ENCODE measurements at regions not wholly inside any gene's neighbourhood (a gene's known extent, or its start where the extent isn't known, plus 50 kb on each side); places are given as distances from the start of the nearest gene placed in this dataset.
"Not testable (repeated sequence)": the region's sequence is repeated elsewhere in the genome, so short reads cannot be mapped to it uniquely, and the experiment has no call there.

DNA sequence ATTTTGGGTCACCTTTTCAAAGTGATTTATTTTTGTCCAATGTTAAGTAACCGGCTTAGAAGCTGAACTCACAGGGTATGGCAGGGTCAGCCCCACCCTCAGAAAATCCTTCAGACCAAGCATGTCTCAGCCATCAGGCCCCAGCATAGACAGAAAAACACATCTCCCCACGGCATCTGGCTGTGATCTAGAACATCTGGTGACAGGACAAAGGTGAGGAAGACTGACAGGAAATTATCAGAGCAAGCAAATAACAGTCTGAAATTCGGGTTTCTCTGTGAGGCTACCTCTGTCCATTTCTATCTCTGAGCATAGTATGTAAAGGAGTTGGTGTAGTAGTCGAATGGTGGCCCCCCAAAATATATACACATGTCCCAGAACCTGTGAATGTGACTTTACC, 177.0 kb upstream of the C1GALT1 start:
- H3K4me1 ChIP-seq (ENCODE audit: control insufficient read depth in 1 of 2, insufficient read depth in 2 of 2, low read length in 2 of 2), result no peaks in the 10 kb centered on the region
- H3K36me3 ChIP-seq (ENCODE audit: control insufficient read depth in 1 of 2, insufficient read depth in 2 of 2, low read length in 2 of 2), result peaks cover 0 to 3% of the 10 kb centered on the region in 2 donors
- H3K9me3 ChIP-seq (ENCODE audit: control insufficient read depth in 1 of 2, low read length in 2 of 2), result no peaks in the 10 kb centered on the region
- H3K4me3 ChIP-seq (ENCODE audit: low read depth in 1 of 2, low read length in 2 of 2), result no peak overlapping the region
- H3K9ac ChIP-seq (ENCODE audit: low read depth in 1 of 2, low read length in 2 of 2), result no peak overlapping the region
- no peak overlapping the region for H3K27ac ChIP-seq (ENCODE audit: low read depth, low read length)
- H3K27me3 ChIP-seq (ENCODE audit: control insufficient read depth in 1 of 2, insufficient read depth in 2 of 2, low read length in 2 of 2), result no peaks in the 10 kb centered on the region

DNA sequence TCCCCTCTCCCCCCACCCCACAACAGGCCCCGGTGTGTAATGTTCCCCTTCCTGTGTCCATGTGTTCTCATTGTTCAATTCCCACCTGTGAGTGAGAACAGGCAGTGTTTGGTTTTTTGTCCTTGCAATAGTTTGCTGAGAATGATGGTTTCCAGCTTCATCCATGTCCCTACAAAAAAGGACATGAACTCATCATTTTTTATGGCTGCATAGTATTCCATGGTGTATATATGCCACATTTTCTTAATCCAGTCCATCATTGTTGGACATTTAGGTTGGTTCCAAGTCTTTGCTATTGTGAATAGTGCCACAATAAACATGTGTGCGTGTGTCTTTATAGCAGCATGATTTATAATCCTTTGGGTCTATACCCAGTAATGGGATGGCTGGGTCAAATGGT, 176.4 kb upstream of the C1GALT1 start:
- not testable (repeated sequence) for H3K36me3 ChIP-seq (ENCODE audit: control insufficient read depth in 1 of 2, insufficient read depth in 2 of 2, low read length in 2 of 2); H3K4me3 ChIP-seq (ENCODE audit: low read depth in 1 of 2, low read length in 2 of 2); H3K4me1 ChIP-seq (ENCODE audit: control insufficient read depth in 1 of 2, insufficient read depth in 2 of 2, low read length in 2 of 2); H3K27me3 ChIP-seq (ENCODE audit: control insufficient read depth in 1 of 2, insufficient read depth in 2 of 2, low read length in 2 of 2); H3K9ac ChIP-seq (ENCODE audit: low read depth in 1 of 2, low read length in 2 of 2); H3K27ac ChIP-seq (ENCODE audit: low read depth, low read length); H3K9me3 ChIP-seq (ENCODE audit: control insufficient read depth in 1 of 2, low read length in 2 of 2)

DNA sequence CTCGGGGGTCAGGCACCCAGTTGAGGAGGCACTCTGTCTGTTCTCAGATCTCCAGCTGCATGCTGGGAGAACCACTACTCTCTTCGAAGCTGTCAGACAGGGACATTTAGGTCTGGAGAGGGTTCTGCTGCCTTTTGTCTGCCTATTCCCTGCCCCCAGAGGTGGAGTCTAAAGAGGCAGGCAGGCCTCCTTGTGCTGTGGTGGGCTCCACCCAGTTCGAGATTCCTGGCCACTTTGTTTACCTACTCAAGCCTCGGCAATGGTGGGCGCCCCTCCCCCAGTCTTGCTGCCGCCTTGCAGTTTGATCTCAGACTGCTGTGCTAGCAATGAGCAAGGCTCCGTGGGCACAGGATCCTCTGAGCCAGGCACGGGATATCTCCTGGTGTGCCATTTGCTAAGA, 171.1 kb upstream of the C1GALT1 start:
- H3K36me3 ChIP-seq (ENCODE audit: control insufficient read depth in 1 of 2, insufficient read depth in 2 of 2, low read length in 2 of 2); H3K4me1 ChIP-seq (ENCODE audit: control insufficient read depth in 1 of 2, insufficient read depth in 2 of 2, low read length in 2 of 2); H3K27me3 ChIP-seq (ENCODE audit: control insufficient read depth in 1 of 2, insufficient read depth in 2 of 2, low read length in 2 of 2); H3K27ac ChIP-seq (ENCODE audit: low read depth, low read length); H3K9me3 ChIP-seq (ENCODE audit: control insufficient read depth in 1 of 2, low read length in 2 of 2); H3K9ac ChIP-seq (ENCODE audit: low read depth in 1 of 2, low read length in 2 of 2); H3K4me3 ChIP-seq (ENCODE audit: low read depth in 1 of 2, low read length in 2 of 2): not testable (repeated sequence)

DNA sequence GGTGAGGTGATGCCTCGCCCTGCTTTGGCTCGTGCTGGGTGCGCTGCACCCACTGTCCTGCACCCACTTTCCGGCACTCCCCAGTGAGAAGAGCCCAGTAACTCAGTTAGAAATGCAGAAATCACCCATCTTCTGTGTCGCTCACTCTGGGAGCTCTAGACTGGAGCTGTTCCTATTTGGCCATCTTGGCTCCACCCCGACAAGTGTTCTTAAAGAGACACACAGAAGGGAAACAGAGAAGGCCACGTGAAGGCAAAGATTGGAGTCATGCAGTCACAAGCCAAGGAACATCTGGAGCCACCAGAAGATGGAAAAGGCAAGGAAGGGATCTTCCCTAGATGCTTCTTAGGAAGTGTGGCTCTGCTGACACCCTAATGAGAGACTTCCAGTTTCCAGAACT, 170.6 kb upstream of the C1GALT1 start:
- H3K4me3 ChIP-seq (ENCODE audit: low read depth in 1 of 2, low read length in 2 of 2); H3K36me3 ChIP-seq (ENCODE audit: control insufficient read depth in 1 of 2, insufficient read depth in 2 of 2, low read length in 2 of 2); H3K9ac ChIP-seq (ENCODE audit: low read depth in 1 of 2, low read length in 2 of 2); H3K27ac ChIP-seq (ENCODE audit: low read depth, low read length); H3K27me3 ChIP-seq (ENCODE audit: control insufficient read depth in 1 of 2, insufficient read depth in 2 of 2, low read length in 2 of 2); H3K9me3 ChIP-seq (ENCODE audit: control insufficient read depth in 1 of 2, low read length in 2 of 2); H3K4me1 ChIP-seq (ENCODE audit: control insufficient read depth in 1 of 2, insufficient read depth in 2 of 2, low read length in 2 of 2): not testable (repeated sequence)

DNA sequence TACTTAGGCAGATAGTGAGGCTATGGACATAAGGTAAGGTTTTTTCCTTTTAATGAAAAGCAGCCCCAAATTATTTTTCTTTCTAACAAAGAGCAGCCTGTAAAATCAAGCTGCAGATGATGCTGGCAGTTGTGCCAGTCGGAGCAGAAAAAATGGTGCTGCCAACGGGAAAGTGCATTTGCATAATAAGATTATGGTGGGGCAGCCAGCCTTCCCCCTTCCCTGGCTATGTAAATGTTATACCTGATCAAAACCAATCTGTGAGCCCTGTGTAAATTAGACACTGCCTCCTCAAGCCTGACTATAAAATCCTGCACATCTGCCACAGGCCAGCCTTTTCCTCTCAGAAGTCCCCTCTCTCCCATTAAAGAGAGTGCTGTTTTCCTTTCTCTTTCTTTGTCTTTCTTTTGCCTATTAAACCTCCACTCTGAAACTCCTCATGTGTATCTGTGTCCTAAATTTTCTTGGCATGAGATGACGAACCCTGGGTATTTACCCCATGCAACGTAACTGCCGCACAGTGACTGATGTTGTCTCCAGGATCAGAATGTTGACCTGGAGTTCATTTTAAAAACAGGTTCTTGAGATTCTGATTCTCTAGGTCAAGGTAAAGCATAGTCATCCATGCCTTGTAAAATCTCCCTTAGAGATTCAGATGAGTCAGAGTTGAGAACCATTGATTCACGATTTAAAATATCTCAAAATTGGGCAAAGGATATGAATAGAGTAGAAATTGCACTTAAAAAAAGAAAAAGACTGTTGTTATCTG, 167.3 kb upstream of the C1GALT1 start:
- Histone ChIP-seq H3K36me3 (ENCODE audit: control insufficient read depth in 1 of 2, insufficient read depth in 2 of 2, low read length in 2 of 2) (peaks cover 0 to 10% of the 10 kb centered on the region in 2 donors), H3K4me1 (ENCODE audit: control insufficient read depth in 1 of 2, insufficient read depth in 2 of 2, low read length in 2 of 2) (no peaks in the 10 kb centered on the region), H3K27ac (ENCODE audit: low read depth, low read length) (no peak overlapping the region), H3K4me3 (ENCODE audit: low read depth in 1 of 2, low read length in 2 of 2) (no peak overlapping the region), H3K9ac (ENCODE audit: low read depth in 1 of 2, low read length in 2 of 2) (no peak overlapping the region), H3K27me3 (ENCODE audit: control insufficient read depth in 1 of 2, insufficient read depth in 2 of 2, low read length in 2 of 2) (peaks cover 0 to 4% of the 10 kb centered on the region in 2 donors), H3K9me3 (ENCODE audit: control insufficient read depth in 1 of 2, low read length in 2 of 2) (no peaks in the 10 kb centered on the region)

DNA sequence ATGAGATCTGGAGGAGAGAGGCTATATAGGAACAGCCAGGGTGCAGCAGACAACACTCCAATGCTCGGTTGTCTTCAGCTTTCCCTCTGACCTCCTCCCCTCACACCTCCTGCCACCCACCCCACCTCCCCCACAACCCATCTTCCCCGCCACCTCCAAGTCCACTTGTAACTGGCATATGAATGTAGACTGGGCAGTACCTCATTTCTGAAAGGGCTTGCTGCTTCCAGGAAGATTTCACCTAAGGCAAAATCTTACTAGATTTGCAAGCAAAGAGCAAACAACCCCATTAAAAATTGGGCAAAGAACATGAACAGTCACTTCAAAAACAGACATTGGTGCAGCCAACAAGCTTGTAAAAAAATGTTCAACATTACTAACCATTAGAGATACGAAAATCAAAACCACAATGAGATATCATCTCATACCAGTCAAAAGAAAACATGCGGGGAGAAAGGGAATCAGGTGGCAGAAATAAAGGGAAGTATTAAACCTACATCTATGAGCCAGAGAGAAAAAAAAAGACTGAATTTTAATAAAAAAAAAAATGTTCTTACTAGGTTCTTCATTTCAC, 164.6 kb upstream of the C1GALT1 start:
- H3K27ac ChIP-seq (ENCODE audit: low read depth, low read length), result no peak overlapping the region
- H3K9me3 ChIP-seq (ENCODE audit: control insufficient read depth in 1 of 2, low read length in 2 of 2), result no peaks in the 10 kb centered on the region
- H3K27me3 ChIP-seq (ENCODE audit: control insufficient read depth in 1 of 2, insufficient read depth in 2 of 2, low read length in 2 of 2), result no peaks in the 10 kb centered on the region
- H3K4me3 ChIP-seq (ENCODE audit: low read depth in 1 of 2, low read length in 2 of 2), result no peak overlapping the region
- no peak overlapping the region for H3K9ac ChIP-seq (ENCODE audit: low read depth in 1 of 2, low read length in 2 of 2)
- H3K36me3 ChIP-seq (ENCODE audit: control insufficient read depth in 1 of 2, insufficient read depth in 2 of 2, low read length in 2 of 2), result no peaks in the 10 kb centered on the region
- no peaks in the 10 kb centered on the region for H3K4me1 ChIP-seq (ENCODE audit: control insufficient read depth in 1 of 2, insufficient read depth in 2 of 2, low read length in 2 of 2)

DNA sequence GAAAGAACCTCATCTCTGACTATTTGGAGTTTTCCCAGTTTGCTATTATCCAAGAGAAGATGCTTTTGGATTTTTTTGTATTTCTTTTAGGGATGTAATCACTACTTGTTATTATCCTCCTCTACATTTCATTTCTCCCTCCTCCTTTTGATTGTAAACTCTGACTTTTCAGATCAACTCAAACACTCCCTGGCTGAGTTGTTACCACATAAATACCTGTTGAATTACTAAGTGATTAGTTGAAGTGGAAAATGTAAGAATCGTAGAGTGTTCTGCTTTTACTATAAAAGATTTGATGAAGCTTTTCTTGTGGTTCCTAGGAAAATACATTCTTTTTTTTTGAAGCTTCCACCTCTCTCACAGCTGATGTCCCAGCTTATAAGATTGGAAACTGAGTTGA, 164.1 kb upstream of the C1GALT1 start:
- Histone ChIP-seq H3K9me3 (ENCODE audit: control insufficient read depth in 1 of 2, low read length in 2 of 2) (no peaks in the 10 kb centered on the region), H3K27ac (ENCODE audit: low read depth, low read length) (no peak overlapping the region), H3K4me3 (ENCODE audit: low read depth in 1 of 2, low read length in 2 of 2) (no peak overlapping the region), H3K27me3 (ENCODE audit: control insufficient read depth in 1 of 2, insufficient read depth in 2 of 2, low read length in 2 of 2) (no peaks in the 10 kb centered on the region), H3K36me3 (ENCODE audit: control insufficient read depth in 1 of 2, insufficient read depth in 2 of 2, low read length in 2 of 2) (no peaks in the 10 kb centered on the region), H3K4me1 (ENCODE audit: control insufficient read depth in 1 of 2, insufficient read depth in 2 of 2, low read length in 2 of 2) (no peaks in the 10 kb centered on the region), H3K9ac (ENCODE audit: low read depth in 1 of 2, low read length in 2 of 2) (no peak overlapping the region)

DNA sequence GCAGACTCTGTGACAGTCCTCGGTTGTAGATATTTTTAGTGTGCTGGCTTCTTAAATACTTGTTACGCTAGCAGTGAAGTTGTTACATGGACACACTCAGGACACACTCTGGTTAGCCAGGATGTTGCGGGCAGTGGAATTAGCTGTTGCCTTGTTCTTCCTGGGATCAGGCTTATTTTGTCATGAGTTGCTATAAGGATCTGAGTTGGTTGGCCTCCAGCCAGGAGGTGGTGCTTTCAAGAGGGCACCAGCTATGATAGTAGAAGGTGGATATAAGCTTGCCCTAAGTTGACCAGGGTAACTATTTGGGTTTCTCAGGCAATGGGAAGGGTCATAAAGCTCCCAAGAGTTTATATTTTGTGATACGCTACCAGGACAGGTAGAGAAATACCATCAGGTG, 150.1 kb upstream of the C1GALT1 start:
- H3K4me1 ChIP-seq (ENCODE audit: control insufficient read depth in 1 of 2, insufficient read depth in 2 of 2, low read length in 2 of 2), result no peaks in the 10 kb centered on the region
- H3K36me3 ChIP-seq (ENCODE audit: control insufficient read depth in 1 of 2, insufficient read depth in 2 of 2, low read length in 2 of 2), result no peaks in the 10 kb centered on the region
- H3K27ac ChIP-seq (ENCODE audit: low read depth, low read length), result no peak overlapping the region
- H3K9me3 ChIP-seq (ENCODE audit: control insufficient read depth in 1 of 2, low read length in 2 of 2), result no peaks in the 10 kb centered on the region
- H3K9ac ChIP-seq (ENCODE audit: low read depth in 1 of 2, low read length in 2 of 2), result no peak overlapping the region
- H3K27me3 ChIP-seq (ENCODE audit: control insufficient read depth in 1 of 2, insufficient read depth in 2 of 2, low read length in 2 of 2), result no peaks in the 10 kb centered on the region
- H3K4me3 ChIP-seq (ENCODE audit: low read depth in 1 of 2, low read length in 2 of 2), result no peak overlapping the region

DNA sequence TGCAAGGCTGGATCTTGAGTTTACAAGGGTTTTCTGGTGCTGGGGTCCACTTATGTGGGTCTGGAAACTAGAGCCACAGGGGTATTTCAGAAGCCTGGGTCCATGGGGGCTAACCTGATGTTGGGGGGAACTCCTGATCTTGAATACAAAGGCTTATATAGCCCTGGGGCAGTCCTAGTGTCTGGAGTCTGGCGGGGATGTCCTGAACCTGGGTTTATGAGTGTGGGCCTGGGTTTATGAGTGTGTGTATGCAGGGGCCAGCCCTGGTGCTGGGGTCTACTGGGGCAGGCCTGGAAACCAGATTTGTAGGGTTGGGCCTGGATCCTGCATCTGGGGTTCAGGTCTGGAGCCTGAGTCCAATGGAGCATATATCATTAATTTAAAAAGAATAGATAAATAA, 146.5 kb upstream of the C1GALT1 start:
- H3K27ac ChIP-seq (ENCODE audit: low read depth, low read length), result no peak overlapping the region
- H3K27me3 ChIP-seq (ENCODE audit: control insufficient read depth in 1 of 2, insufficient read depth in 2 of 2, low read length in 2 of 2), result no peaks in the 10 kb centered on the region
- no peak overlapping the region for H3K9ac ChIP-seq (ENCODE audit: low read depth in 1 of 2, low read length in 2 of 2)
- no peaks in the 10 kb centered on the region for H3K9me3 ChIP-seq (ENCODE audit: control insufficient read depth in 1 of 2, low read length in 2 of 2)
- H3K4me3 ChIP-seq (ENCODE audit: low read depth in 1 of 2, low read length in 2 of 2), result no peak overlapping the region
- H3K4me1 ChIP-seq (ENCODE audit: control insufficient read depth in 1 of 2, insufficient read depth in 2 of 2, low read length in 2 of 2), result no peaks in the 10 kb centered on the region
- no peaks in the 10 kb centered on the region for H3K36me3 ChIP-seq (ENCODE audit: control insufficient read depth in 1 of 2, insufficient read depth in 2 of 2, low read length in 2 of 2)

DNA sequence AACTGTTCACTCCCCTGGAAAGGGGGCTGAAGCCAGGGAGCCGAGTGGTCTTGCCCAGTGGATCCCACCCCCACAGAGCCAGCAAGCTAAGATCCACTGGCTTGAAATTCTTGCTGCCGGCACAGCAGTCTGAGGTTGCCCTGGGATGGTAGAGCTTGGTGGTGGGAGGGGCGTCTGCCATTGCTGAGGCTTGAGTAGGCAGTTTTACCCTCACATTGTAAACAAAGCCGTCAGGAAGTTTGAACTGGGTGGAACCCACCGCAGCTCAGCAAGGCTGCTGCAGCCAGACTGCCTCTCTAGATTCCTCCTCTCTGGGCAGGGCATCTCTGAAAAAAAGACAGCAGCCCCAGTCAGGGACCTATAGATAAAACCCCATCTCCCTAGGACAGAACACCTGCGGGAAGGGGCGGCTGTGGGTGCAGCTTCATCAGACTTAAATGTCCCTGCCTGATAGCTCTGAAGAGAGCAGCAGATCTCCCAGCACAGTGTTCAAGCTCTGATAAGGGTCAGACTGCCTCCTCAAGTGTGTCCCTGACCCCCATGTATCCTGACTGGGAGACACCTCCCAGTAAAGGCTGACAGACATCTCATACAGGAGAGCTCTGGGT, 140.0 kb upstream of the C1GALT1 start:
- not testable (repeated sequence) for H3K27ac ChIP-seq (ENCODE audit: low read depth, low read length); H3K9me3 ChIP-seq (ENCODE audit: control insufficient read depth in 1 of 2, low read length in 2 of 2); H3K4me1 ChIP-seq (ENCODE audit: control insufficient read depth in 1 of 2, insufficient read depth in 2 of 2, low read length in 2 of 2); H3K9ac ChIP-seq (ENCODE audit: low read depth in 1 of 2, low read length in 2 of 2); H3K27me3 ChIP-seq (ENCODE audit: control insufficient read depth in 1 of 2, insufficient read depth in 2 of 2, low read length in 2 of 2); H3K4me3 ChIP-seq (ENCODE audit: low read depth in 1 of 2, low read length in 2 of 2); H3K36me3 ChIP-seq (ENCODE audit: control insufficient read depth in 1 of 2, insufficient read depth in 2 of 2, low read length in 2 of 2)
